ENCODE measurements at regions not wholly inside any gene's neighbourhood (a gene's known extent, or its start where the extent isn't known, plus 50 kb on each side); places are given as distances from the start of the nearest gene placed in this dataset.

DNA sequence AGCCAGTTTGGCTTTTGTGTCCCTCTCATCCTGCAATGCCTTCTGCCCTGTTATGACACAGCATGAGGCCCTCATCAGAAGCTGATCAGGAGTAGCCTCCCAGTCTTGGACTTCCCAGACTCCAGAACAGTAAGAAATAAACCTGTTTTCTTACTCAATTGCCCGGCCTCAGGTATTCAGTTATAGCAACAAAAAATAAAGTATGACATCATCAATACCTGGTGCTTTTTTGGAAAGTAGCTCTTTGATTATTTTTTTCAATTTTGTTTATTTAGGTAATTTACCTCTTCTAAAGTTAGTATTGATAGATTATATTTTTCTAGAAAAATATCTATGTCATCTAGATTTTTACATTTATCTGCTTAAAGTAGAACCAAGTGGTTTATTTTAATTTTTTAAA is 112.8 kb upstream of the CES5A start:
- TF ChIP-seq EZH2phosphoT487 (conservative IDR thresholded peaks at IDR 0.05; ENCODE audit: low read length) = no peak
- TF ChIP-seq, protein P1, sequence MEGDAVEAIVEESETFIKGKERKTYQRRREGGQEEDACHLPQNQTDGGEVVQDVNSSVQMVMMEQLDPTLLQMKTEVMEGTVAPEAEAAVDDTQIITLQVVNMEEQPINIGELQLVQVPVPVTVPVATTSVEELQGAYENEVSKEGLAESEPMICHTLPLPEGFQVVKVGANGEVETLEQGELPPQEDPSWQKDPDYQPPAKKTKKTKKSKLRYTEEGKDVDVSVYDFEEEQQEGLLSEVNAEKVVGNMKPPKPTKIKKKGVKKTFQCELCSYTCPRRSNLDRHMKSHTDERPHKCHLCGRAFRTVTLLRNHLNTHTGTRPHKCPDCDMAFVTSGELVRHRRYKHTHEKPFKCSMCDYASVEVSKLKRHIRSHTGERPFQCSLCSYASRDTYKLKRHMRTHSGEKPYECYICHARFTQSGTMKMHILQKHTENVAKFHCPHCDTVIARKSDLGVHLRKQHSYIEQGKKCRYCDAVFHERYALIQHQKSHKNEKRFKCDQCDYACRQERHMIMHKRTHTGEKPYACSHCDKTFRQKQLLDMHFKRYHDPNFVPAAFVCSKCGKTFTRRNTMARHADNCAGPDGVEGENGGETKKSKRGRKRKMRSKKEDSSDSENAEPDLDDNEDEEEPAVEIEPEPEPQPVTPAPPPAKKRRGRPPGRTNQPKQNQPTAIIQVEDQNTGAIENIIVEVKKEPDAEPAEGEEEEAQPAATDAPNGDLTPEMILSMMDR (IDR thresholded peaks at IDR 0.05; ENCODE audit: insufficient read depth, low read length, poor library complexity, severe bottlenecking) = no peak

All from SU-DHL-6 (cell line).